HG03457 (cell line): ENCODE measurements at regions not wholly inside any gene's neighbourhood (a gene's known extent, or its start where the extent isn't known, plus 50 kb on each side); places are given as distances from the start of the nearest gene placed in this dataset.
A peak's percentile ranks its signal among the peaks of the same experiment; 100 is the strongest.
"Not testable (repeated sequence)": the region's sequence is repeated elsewhere in the genome, so short reads cannot be mapped to it uniquely, and the experiment has no call there.

Source experiments
- ATAC-seq: cut with Tn5 transposase; IDR thresholded peaks from one replicate; pipeline ENCODE4 v1.9.1; 2021; ENCODE audit warnings: moderate number of reproducible peaks; ENCODE audit not compliant: unreplicated experiment

DNA sequence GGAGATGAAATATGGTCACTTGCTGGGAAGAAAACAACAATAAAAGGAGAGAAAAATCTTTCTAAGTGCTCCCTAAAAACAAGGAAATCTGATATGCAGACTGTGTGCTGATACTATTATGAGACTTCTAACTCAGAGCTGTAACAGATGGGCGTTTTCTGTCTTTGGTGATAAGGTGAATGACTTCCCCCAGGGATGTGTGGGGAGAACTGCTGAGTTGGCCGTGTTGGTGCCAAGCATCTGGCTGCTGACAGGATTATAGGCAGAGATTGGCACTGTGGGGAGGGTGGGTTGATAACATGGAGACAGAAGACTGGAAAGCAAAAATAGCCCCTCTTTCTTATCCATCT lies 438.5 kb upstream of the PLXNA2 start:
- ATAC-seq = no peak

DNA sequence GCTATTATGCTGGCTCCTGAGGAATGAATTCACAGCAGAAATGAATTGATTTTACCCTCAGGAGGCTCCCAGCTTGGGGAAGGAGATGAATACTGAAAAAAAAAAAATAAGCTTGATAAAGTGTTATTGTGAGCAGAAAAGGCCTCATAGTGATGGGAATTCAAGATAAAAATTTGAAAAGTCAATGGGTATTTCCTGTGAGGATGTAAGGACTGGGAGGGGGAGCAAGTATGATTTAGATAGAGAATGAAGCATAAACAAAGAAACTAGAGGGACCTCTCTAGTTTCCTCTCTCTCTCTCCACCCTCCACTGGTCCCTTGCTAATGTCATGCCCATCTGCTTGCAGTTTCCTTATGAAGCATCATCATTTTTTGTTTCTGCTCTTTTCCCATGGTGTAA lies 439.0 kb upstream of the PLXNA2 start:
- ATAC-seq = no peak

DNA sequence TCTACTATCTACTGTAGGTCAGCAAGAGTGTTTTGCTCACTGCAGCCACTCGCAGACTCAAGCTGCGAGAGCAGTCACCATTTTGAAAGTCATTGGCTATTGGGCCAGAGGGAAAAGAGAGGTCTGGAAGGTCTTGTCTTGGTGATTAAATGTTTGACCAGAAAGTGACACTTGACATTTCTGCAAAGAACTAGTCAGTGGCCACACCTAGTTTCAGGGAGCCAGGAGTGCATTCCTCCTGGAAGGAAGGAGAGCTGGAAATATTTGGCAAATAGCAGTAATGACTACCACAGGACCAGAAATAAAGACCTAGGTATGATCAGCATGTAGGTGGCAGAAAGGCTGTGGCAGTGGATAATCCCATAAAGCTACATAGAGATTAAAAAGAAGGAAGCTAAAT lies 440.0 kb upstream of the PLXNA2 start:
- ATAC-seq = no peak

DNA sequence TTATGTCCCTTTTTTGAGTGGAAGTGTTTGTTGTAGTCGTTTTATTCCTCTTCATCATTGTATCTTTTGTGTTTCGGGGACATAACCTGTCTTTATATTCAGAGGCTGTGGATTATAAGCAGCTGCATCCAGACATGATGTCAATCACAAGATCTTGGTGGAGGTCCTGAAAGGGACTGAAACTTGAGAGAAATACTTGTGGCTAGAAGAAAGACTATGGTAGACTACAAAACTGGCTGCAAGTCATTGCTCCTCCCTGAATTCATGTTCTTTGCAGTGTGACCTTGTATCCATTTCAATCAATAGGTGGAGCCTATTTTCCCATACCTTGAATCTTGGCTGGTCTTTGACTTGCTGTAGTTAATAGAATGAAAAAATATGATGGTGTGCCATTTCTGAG lies 442.4 kb upstream of the PLXNA2 start:
- ATAC-seq = no peak

DNA sequence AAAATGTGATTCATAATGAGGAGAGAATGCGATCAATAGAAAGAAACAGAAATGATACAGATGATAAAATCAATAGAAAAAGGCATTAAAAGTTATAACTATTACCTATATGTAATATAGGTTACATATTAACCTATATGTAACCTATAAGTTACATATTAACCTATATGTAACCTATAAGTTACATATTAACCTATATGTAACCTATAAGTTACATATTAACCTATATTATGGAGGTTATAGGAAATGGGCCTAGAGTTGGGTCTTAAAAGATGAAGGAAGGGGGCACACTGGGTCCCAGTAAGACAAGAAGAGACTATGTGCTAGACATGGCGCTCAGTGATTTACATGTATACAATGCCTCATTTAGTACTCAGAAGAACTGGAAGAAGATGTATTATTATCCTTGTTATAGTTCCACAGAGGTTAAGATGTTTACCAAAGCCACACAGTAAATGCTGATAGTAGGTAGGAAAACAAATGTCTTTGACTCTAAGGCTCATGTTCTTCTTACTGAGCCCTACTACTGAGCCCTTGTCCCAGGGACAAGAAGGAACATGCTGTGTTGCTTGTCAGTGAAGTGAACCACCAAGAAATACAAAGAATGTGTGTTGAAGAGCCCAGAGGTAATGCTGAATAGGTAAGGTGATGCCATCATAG lies 444.6 kb upstream of the PLXNA2 start:
- ATAC-seq = no peak

DNA sequence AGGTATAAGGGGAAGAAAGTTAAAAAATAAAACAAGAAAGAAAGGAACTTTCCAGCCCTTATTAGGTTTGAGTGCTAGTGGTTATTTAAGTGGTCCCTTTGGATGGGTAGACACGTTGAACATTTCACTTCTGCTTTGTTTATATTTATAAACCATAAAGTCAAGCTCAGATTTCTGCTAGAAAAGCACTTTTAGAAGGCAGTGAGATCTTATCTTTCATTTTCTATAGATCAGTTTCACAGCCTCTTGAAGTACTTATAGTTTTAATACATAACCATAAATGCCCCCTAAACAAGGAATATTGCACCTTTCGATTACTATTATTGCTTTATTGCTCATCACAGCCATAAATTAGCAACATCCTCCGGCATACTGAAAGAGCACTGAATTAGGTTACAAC lies 446.8 kb upstream of the PLXNA2 start:
- ATAC-seq = no peak

DNA sequence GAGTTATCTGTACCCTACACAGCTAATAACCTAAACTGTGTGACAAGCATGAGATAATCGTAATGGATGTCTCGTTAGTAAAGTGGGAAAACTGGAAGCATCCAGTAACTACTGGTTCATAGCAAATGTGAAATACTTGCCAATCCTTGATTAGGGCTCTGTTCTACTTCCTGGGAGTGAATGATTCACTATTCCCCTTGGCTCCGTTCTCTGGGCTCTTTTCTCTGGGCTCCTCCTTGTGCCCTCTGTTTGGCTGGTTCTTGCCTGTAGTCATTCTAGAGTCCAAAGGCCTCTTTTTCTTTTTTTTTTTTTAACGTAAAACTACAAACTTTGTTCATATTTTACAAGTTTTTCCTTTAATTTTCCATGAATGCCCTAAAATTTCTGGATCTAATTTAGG lies 465.8 kb upstream of the PLXNA2 start:
- ATAC-seq = no peak

DNA sequence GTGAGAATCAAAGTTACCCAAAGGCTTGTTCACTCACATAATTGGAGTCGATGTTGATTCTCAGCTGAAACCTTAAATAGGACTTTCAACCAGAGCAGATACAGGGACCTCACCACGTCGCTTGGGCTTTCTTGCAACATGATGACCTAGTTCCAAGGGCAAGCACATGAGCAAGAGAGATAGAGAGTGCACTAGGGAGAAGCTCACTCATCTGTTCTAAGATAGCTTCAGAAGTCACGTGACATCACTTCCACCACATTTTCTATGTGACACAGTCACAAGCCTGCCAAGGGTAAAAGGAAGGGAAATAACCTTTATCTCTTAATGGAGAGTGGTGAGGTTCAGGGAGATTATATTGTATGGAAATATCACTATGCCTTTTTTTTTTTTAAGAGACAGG lies 470.1 kb upstream of the PLXNA2 start:
- ATAC-seq = no peak

DNA sequence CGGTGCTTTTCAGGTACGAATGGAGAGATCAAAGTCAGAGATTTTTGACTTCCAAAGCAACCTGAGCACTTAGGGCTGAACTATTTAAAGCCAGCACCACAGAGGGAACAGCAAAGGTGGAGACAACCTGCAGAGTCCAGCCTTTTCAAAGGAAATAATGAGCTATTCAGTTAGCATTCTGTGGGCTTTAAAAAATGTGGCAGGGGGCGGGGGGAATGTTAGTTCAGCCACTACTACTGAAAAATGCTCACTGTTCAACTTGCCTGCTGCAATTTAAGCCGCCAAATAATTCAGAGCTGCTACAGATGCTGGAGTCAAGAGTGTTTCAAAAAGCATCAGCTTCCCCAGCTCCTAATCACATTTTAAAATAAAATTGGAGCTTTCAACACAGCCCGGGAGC lies 473.3 kb upstream of the PLXNA2 start:
- ATAC-seq = no peak

DNA sequence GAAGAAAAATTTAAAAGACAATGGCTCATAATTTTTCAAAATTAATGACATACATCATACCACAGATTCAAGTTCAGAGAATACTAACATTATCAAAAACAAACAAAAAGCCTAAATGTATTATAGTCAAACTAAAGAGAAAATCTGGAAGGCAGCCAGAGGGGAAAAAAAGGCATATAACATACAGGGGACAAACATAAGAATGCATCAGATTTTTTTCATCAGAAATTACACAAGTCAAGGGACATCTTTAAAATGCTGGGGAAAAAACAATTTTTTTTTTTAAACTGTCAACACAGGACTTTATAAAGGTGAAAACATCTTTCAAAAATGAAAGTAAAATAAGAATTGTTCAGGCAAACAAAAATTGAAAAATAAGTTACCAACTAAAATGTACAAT lies 478.4 kb upstream of the PLXNA2 start:
- no peak for ATAC-seq

DNA sequence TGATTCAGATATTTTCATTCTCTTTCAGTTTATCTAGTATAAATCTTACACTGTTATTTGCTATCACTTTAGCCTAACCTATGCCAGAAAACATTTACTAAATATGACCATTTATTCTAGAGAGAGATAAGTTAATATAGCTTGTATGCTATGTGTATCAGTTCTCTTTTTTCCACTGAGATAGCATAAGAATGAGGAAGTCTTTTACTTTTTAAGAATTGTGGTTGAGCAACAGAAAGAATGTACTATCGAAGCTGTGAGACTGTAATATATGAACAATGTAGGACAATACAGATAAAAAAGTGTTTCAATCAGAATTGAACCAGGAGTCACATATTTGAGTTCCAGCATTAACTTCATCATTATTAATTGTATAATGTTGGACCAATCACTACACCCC lies 479.9 kb upstream of the PLXNA2 start:
- ATAC-seq = no peak

DNA sequence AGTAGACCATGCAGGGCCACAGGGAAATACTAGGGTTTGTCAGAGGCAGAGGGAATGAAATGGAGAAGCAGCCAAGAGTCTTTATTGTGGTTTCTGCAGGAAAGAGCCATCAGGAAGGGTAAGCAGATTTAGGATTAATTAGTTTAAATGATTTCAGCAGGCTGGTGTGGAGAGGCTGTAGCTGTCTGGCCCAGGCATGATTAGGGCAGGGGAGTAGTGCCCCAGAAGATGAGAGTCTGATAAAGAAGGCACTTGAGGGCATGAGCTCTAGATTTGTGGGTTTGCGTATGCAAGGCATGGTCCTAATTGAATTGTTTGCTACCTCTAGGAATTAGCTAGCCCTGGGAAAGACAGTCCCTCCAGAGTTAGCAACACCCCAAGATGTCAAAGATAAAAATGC lies 484.6 kb upstream of the PLXNA2 start:
- ATAC-seq = no peak

DNA sequence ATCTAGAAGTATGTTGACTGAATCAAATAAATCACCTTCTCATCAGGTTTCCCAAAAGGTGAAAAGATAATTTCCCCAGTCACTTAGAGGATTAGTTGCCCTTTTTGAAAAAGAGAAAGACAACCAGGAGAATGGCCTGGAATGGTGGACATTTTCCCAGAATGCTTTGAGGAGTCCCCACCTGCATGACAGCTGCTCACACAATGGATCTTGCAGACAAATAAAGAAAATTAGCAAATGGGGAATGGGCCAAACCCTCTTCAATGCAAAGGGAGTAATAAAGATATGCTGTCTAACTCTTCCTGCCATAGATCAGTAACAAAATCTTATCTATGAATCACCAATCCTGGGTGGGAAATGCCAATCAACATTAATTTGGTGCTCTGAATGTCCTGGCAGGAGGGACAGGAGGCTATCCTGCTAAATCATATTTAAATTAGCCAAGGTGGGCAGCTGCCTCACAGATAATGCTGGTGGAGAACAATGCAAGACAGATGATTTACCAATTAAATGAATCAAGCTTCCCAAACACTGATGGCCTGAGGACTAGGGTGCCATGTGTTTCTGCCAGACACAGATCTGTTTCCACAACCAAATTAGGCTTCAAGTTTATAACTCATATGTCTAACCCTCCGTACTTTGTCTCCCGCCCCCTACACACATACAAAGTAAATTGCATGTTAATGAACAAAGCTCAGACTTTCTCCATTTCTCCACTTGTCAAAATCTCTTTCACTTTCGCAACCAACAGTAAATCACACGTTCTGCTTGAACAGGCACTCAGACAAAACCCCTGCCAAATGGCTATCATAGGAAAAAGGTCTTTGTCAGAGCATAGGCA lies 488.0 kb upstream of the PLXNA2 start:
- peak; percentile 93 for ATAC-seq

DNA sequence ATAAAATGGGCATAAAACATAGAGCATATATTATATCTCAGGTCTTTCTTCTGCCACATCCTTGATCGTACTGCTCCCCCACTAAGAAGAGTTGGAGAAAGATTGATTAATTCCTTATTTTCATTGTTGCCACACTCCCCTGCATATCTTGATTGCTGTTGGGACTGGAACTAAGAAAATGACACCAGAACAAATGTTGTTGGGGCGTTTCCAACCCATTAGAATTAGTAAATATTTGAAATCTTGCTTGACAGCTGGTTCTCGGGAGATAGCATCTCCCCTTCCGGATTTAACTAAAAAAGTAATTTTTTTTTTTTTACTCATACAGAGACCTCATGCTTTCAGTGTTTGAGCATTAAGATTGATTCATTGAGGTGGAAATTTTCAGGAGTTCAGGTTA lies 493.0 kb upstream of the PLXNA2 start:
- no peak for ATAC-seq

DNA sequence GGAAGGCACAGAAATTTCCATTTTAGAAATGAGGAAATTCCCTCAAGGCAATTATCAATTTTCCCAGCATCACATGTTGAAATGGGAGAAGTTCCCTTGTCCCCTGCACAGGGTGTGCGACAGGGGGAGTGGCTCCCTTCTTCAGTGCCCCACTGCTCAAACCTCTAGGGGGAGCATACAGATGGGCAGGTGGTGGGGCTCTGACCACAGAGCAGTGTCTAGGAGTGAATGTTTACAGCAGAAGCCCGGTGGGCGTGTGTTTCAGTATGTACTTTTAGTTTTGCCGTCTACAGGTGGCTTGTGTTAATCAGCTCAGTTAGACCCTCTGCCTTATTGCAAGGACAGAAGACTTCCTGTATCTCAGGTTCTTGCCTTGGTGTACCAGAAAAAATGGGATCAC lies 493.7 kb upstream of the PLXNA2 start:
- ATAC-seq = no peak

DNA sequence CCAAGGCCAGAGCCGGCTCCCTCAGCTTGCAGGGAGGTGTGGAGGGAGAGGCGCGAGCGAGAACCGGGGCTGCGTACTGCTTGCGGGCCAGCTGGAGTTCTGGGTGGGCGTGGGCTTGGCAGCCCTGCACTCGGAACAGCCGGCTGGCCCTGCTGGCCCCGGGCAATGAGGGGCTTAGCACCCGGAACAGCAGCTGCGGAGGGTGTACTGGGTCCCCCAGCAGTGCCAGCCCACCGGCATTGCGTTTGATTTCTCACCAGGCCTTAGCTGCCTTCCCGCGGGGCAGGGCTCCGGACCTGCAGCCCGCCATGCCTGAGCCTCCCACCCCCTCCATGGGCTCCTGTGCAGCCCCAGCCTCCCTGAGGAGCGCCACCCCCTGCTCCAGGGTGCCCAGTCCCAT lies 495.5 kb upstream of the PLXNA2 start:
- not testable (repeated sequence) for ATAC-seq

DNA sequence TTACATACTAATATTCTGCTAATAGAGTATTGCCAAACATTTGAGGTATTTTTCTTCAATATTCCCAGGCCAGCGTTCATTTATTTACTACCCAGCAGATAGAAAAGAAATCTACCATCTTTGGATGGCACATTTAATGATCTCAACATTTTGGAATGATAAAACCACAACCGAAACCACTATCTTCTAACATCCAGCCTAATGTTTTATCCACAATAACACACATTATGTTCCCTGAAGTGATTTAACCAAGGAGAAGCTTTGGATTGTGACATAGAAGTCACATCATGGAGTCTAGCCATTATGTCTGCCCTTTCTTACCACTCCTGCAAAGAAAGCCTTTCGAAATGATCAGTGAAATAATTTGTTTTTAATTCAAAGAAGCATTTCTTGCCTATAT lies 497.1 kb upstream of the PLXNA2 start:
- no peak for ATAC-seq

DNA sequence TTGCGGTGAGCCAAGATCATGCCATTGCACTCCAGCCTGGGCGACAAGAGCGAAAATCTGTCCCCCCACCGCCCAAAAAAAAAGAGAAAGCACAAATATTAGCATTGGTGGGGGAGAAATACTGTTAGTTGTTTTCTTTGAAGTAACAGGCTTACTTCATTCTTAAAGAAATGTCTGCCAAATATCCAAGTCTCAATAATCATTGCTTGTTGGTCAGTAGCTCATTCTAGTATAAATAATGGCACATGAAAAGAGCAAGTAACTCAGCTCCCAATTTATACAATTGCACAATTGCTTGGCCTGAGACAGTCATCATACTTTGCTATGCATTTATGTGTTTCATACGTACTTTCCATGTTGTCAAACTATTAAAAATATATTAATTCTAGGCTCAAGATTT lies 499.2 kb upstream of the PLXNA2 start:
- ATAC-seq = no peak

DNA sequence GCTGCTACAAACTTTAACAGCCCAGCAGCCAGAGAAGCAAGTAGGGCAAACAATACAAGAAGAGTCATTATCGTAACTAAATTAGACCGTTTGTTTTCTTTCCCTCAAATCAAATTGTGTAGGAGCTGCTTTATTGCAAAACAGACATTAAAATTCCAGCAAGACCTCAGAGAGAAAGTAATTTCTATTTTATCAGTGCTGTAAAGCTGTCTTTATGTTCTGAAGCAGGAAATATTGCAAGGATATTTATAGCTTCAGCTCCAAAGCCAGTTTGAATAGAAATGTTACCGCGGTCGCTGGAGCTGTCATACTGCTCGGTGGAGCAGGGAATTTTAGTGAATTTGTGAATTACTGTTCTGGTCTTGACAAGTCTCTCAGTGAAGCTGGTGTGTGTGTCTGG lies 503.8 kb upstream of the PLXNA2 start:
- ATAC-seq = no peak

DNA sequence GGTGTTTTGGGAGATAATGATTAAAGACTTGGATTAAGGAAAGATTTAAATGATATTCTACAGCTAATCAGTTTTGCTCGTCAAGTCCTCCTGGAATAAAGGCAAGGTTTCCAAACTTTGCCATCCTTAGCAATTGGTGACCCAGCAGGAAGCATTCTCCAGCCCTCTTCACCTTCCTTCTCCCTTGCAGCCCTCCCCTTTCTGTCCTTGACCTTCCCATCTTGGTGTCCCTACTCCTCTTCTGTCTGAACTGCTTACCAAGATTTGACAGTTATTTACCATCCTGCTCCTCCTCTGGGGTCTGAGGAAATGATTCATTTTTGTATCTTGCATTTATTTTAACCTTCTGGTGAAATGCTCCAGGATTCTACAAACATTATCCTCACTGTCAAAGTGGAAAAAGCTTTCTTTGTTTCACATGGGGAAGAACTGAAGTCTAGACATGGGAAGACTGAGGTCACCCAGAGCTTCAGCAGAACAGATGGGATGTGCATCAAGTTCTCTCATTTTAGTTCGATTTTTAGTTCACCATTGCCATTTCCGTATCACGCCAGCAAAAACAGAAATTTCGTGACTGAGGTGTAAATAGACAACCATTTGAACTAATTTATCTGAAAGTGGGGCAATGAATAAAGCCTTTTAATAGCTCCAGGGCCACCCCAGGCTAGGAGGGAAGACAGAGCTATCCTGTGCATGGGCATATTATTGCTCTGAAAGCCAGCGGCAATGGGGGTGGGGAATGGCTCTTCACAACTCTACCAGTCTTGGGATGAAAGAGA lies 504.4 kb upstream of the PLXNA2 start:
- no peak for ATAC-seq

DNA sequence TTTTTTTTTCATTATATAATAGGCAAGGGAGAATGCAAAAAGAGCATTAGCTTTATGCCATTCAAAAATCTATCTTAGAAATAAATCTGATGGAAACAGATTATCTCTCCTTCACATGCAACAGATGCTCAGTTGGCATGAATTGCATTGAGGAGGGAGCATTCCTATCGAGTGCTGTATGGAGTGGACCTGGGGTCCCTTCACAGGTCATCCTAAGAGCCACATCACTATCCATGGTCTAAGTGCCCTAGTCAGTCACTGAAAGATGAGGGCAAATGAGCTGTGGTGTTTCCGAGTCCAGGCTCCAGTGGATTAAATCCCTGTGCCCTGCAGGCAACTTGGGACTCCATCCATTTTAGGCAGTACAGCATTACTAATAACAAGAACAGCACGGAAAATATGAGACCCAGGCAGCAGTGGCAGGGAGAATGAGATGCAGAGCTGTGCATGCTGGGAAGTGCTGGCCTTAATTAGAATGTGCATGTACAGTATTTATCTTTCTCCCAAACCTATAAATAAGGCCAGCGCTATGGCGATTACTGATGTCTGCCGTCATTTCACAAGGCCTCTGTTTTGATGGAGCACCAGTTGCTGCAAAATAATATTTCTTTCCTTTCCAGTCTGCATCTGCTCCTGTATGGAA lies 512.3 kb upstream of the PLXNA2 start:
- ATAC-seq = no peak

DNA sequence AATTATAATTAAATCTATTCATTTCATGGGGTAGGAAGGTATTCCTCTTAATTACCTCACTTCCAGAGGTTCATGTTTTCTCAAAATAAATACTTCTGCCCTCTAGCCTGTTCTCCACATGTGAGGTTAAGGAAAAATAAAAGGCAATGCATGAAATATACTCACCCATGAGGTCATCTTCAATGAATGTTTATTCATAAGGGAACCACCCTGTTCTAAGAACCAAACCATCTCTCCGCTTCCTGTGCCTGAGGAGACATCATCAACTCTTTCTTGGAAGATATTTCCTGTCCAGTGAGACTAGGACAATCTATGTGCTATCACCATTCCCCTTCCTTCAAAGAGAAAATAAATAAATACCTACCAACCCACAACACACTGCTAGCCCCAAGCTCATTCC lies 513.7 kb upstream of the PLXNA2 start:
- ATAC-seq = no peak
